Fibroblast of lung (primary cell): ENCODE measurements at regions not wholly inside any gene's neighbourhood (a gene's known extent, or its start where the extent isn't known, plus 50 kb on each side); places are given as distances from the start of the nearest gene placed in this dataset.

Source experiments
- DNase-seq, 2 donors: peaks; one replicate each; pipeline versions ENCODE4 v3.0.0 to v3.0.0-alpha.2; 2010; ENCODE audit warnings: low read depth in 2 of 2
- H2AFZ ChIP-seq: 2 replicates; pipeline ENCODE4 v1.5.1; 2012; ENCODE audit warnings: low read length, control low read depth, inconsistent platforms
- H3K27ac ChIP-seq: 2 replicates; pipeline ENCODE4 v1.5.1; 2011; ENCODE audit warnings: low read length, control low read depth; ENCODE audit not compliant: insufficient read depth
- H3K27me3 ChIP-seq: 2 replicates; pipeline ENCODE4 v1.5.1; 2011; ENCODE audit warnings: mild to moderate bottlenecking, low read length; ENCODE audit not compliant: control insufficient read depth, insufficient read depth
- H3K36me3 ChIP-seq: 2 replicates; pipeline ENCODE4 v1.5.1; 2011; ENCODE audit warnings: low read length; ENCODE audit not compliant: control insufficient read depth, insufficient read depth
- H3K4me1 ChIP-seq: 2 replicates; pipeline ENCODE4 v1.5.1; 2011; ENCODE audit warnings: low read length; ENCODE audit not compliant: control insufficient read depth, insufficient read depth; ENCODE audit errors: extremely low read depth
- H3K4me2 ChIP-seq: 2 replicates; pipeline ENCODE4 v1.5.1; 2011; ENCODE audit warnings: low read length, control low read depth; ENCODE audit not compliant: insufficient read depth; ENCODE audit errors: extremely low read depth
- H3K4me3 ChIP-seq, 4 experiments: fragments of 200-600 bp in 1 of 4; sonication (generic) in 1 of 4; replicated peaks in 1 of 4; 2 replicates each; pipeline ENCODE4 v1.5.1; 2011 to 2016; ENCODE audit warnings: low read length in 4 of 4, low read depth in 3 of 4, mild to moderate bottlenecking in 3 of 4, control low read depth in 2 of 4, inconsistent platforms in 1 of 4, mixed read lengths in 1 of 4; ENCODE audit not compliant: insufficient read depth in 1 of 4; ENCODE audit errors: control extremely low read depth in 1 of 4
- H3K79me2 ChIP-seq: 2 replicates; pipeline ENCODE4 v1.5.1; 2012; ENCODE audit warnings: mild to moderate bottlenecking, low read length, inconsistent platforms; ENCODE audit not compliant: control insufficient read depth, insufficient read depth
- H3K9ac ChIP-seq: 2 replicates; pipeline ENCODE4 v1.5.1; 2011; ENCODE audit warnings: mild to moderate bottlenecking, low read length, control low read depth; ENCODE audit not compliant: insufficient read depth
- H3K9me3 ChIP-seq: 2 replicates; pipeline ENCODE4 v1.5.1; 2012; ENCODE audit warnings: low read depth, low read length; ENCODE audit not compliant: control insufficient read depth, insufficient read depth
- H4K20me1 ChIP-seq: 2 replicates; pipeline ENCODE4 v1.5.1; 2011; ENCODE audit warnings: low read length; ENCODE audit not compliant: control insufficient read depth, insufficient read depth; ENCODE audit errors: extremely low read depth
- EZH2 ChIP-seq: IDR thresholded peaks from 2 replicates; pipeline ENCODE4 v1.5.1; 2012; ENCODE audit warnings: low read length, control low read depth, mild to moderate bottlenecking; ENCODE audit errors: missing control alignments
- TF ChIP-seq, protein P1 (sequence below), 2 donors: IDR thresholded peaks in 1 of 2; conservative IDR thresholded peaks in 1 of 2; 1 replicate in 1 of 2; 2 replicates in 1 of 2; pipeline ENCODE4 v1.5.1; 2011 to 2012; ENCODE audit warnings: low read length in 2 of 2, control low read depth in 1 of 2, inconsistent platforms in 1 of 2, low read depth in 1 of 2, mild to moderate bottlenecking in 1 of 2

DNA sequence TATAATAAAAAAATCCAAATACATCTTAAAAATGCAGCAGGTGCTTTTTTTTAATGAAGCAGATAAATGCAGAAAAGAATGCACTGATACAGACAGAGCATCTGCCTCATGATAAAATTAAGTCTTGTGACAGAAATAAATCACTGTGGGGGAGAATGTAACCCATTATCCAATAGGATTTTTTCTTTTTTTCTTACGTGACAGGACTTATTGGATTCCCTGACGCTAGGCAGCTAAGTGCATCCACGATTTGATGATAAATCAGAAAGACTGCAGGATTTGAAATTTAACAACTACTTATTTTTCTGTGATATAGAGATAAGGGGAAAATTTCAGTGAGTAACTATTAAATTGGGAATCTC is 110.6 kb upstream of the PPARGC1A start:
- no peak for DNase-seq
- no peak overlapping the region for H2AFZ ChIP-seq
- H3K27me3 ChIP-seq, result peaks cover 2% of the 10 kb centered on the region
- H3K4me2 ChIP-seq, result no peak overlapping the region
- no peaks in the 10 kb centered on the region for H3K9me3 ChIP-seq
- no peak overlapping the region for H3K27ac ChIP-seq
- H3K36me3 ChIP-seq, result no peaks in the 10 kb centered on the region
- H3K4me1 ChIP-seq, result no peaks in the 10 kb centered on the region
- H3K4me3 ChIP-seq, result no peak overlapping the region
- H3K79me2 ChIP-seq, result no peaks in the 10 kb centered on the region
- H3K9ac ChIP-seq, result no peak overlapping the region
- no peak for TF ChIP-seq EZH2
- TF ChIP-seq, protein P1, sequence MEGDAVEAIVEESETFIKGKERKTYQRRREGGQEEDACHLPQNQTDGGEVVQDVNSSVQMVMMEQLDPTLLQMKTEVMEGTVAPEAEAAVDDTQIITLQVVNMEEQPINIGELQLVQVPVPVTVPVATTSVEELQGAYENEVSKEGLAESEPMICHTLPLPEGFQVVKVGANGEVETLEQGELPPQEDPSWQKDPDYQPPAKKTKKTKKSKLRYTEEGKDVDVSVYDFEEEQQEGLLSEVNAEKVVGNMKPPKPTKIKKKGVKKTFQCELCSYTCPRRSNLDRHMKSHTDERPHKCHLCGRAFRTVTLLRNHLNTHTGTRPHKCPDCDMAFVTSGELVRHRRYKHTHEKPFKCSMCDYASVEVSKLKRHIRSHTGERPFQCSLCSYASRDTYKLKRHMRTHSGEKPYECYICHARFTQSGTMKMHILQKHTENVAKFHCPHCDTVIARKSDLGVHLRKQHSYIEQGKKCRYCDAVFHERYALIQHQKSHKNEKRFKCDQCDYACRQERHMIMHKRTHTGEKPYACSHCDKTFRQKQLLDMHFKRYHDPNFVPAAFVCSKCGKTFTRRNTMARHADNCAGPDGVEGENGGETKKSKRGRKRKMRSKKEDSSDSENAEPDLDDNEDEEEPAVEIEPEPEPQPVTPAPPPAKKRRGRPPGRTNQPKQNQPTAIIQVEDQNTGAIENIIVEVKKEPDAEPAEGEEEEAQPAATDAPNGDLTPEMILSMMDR (conservative IDR thresholded peaks at IDR 0.05 in 1 of 2, IDR thresholded peaks at IDR 0.05 in 1 of 2; ENCODE audit: low read depth in 1 of 2, low read length in 2 of 2), result no peak
- H4K20me1 ChIP-seq, result no peaks in the 10 kb centered on the region

DNA sequence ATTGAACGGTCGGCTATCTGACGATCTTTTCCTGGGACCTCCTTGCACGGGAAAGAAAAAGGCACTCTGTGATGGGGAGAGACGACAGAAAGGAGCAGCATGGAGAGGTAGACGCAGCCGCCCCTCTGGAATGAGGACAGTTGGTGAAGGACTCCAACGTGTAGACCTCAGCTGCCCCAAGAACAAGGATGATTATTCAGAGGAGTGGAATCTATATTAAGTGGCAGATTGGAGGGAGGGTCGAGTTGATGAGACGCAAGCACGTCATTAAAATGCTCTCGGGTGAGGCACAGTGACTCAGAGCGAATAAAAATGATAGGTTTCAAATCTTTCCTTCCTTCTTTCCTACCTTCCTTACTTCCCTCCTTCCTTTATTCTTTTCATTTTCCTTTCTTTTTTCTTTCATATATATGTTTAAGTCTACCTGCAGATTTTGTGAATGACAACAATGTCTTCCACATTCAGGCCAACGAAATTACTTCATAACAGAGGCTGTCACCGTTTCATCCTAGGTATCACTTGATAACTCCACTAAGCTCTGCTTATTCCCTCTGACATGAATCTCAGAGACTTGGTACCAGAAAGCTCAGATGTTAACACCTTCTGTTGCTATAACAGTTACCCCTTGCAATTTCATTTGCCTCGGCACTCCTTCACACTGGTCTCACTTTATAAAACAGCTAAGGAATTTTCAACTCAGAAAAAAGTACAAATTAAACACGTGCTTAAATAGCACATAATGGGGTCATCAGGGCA is 110.0 kb upstream of the PPARGC1A start:
- H3K4me3 ChIP-seq, result no peak overlapping the region
- no peak overlapping the region for H2AFZ ChIP-seq
- H3K4me2 ChIP-seq, result no peak overlapping the region
- H3K9ac ChIP-seq, result no peak overlapping the region
- peak; percentile 26 to 65 for DNase-seq
- H3K4me1 ChIP-seq, result no peaks in the 10 kb centered on the region
- H3K79me2 ChIP-seq, result no peaks in the 10 kb centered on the region
- H3K27me3 ChIP-seq, result peaks cover 2% of the 10 kb centered on the region
- H3K9me3 ChIP-seq, result no peaks in the 10 kb centered on the region
- H3K27ac ChIP-seq, result no peak overlapping the region
- no peaks in the 10 kb centered on the region for H4K20me1 ChIP-seq
- no peak for TF ChIP-seq EZH2
- TF ChIP-seq, protein P1 (conservative IDR thresholded peaks at IDR 0.05 in 1 of 2, IDR thresholded peaks at IDR 0.05 in 1 of 2; ENCODE audit: low read depth in 1 of 2, low read length in 2 of 2), result no peak
- no peaks in the 10 kb centered on the region for H3K36me3 ChIP-seq

DNA sequence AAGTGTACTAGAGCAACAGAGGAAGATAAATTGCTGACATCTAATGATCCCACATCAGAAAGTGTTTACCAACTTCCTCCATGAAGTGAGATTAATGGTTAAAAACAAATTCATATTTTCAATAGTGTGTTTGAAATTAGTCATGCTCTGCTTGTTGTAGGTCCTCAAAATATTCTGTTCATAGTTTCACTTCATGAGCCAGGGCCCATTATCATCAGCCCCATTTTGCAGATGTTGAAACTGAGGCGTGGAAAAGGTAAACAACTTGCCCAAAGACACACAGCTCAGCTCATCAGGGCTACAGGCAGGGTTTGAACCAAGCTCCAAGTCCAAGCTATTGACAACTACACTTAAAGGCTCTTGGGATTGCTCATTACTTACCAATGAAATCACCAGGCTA is 103.5 kb upstream of the PPARGC1A start:
- Histone ChIP-seq H4K20me1 (no peaks in the 10 kb centered on the region), H3K27ac (no peak overlapping the region), H3K4me3 (no peak overlapping the region), H3K79me2 (no peaks in the 10 kb centered on the region), H3K4me1 (no peaks in the 10 kb centered on the region), H3K27me3 (no peaks in the 10 kb centered on the region), H3K9me3 (no peaks in the 10 kb centered on the region), H2AFZ (no peak overlapping the region), H3K9ac (no peak overlapping the region), H3K36me3 (no peaks in the 10 kb centered on the region), H3K4me2 (no peak overlapping the region)
- DNase-seq, result no peak
- TF ChIP-seq, protein P1 (conservative IDR thresholded peaks at IDR 0.05 in 1 of 2, IDR thresholded peaks at IDR 0.05 in 1 of 2; ENCODE audit: low read depth in 1 of 2, low read length in 2 of 2), result no peak
- TF ChIP-seq EZH2, result no peak
